Stimulated activated CD8-positive, alpha-beta memory T cell treated with anti-CD3 and anti-CD28 coated beads, Interleukin-7, amount 100 ng/mL, for 1 hour (primary cell): ENCODE measurements at regions not wholly inside any gene's neighbourhood (a gene's known extent, or its start where the extent isn't known, plus 50 kb on each side); places are given as distances from the start of the nearest gene placed in this dataset.

Experiments
- DNase-seq, 2 donors: peaks; one replicate each; pipeline ENCODE4 v3.0.0-alpha.2; 2020; ENCODE audit warnings: low read depth in 2 of 2

GRCh38 chr15:91723959-91724358, 129.5 kb upstream of the SLCO3A1 start:
- DNase-seq, result no peak

- no peak for DNase-seq
These were observed 119.8 kb upstream of the SLCO3A1 start for GRCh38 chr15:91733661-91734060.

GRCh38 chr15:91737151-91737818, 116.2 kb upstream of the SLCO3A1 start:
- no peak for DNase-seq

- DNase-seq, result no peak
These were observed 111.5 kb upstream of the SLCO3A1 start for GRCh38 chr15:91741986-91742385.

- no peak for DNase-seq
These were observed 101.9 kb upstream of the SLCO3A1 start for GRCh38 chr15:91751611-91752010.

DNA sequence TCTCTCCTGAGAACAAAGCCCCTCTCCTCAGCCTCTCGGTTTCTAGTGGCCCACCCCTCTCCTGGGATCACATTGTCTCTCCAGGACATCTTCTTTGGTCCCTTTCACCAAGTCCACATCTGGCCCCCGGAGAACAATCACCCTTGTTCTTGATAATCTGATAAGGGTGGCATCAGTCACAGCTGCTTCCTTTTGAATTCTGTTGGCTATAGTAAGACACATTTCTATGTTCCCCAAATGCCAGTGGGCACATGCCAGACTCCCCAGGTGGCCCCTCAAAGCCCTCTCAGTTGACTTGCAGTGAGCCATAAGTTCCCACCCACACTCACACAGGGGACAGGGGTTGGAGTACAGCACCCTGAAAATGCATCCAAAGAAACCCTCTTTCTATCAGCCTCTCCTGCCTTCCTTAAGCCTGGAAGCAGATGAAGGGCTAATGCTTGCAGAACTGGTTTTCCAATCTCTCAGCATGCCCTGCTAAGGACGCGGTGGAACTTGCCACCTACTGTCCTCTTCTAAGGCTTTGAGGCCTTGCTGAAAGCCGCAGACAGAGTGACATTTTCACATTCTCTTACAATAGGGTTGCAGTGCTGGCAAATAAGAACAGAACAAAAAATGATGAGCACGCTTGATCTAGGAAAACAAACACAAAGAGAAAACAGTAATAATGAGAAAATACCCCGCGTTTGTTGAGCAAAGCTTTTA, 101.3 kb upstream of the SLCO3A1 start:
- no peak for DNase-seq

DNA sequence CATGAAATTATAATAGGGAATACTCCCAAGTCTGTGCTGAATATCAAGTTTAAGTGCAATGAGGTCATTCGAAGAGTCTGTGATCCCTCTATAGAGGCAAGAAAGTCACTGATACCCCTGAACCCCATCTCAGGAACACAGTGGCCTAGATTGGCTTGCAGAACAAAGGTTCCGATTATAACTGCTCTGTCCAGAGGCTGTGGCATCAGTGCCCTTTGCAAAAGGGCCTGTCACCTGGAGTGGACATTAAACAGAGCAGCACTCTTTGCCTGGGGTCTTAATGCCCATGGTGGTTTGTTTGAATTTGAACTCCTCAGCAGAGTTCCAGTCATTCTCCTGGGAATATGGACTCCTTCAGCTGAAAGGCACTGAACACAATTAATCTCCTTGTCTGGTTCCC, 93.9 kb upstream of the SLCO3A1 start:
- DNase-seq, result no peak

DNA sequence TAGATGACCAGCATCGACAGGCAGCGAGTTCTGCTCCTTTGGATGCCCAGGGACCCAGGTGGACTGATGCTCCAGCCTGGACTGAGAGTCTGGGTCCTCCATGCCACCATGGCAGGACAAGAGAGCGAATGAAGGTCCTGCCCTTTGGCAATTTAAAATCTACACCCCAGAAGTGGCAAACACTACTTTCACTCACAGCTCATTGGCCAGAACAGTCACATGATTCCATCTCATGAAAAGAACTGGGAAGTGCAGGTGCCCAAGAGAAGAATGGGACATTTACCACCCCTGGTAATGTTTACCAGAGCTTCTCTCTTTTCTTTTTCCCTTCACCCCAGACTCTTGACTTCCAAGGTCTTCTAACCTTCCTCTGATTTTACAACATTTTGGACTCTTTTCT, 87.8 kb upstream of the SLCO3A1 start:
- DNase-seq, result no peak

- no peak for DNase-seq
These were observed 84.0 kb upstream of the SLCO3A1 start for GRCh38 chr15:91769476-91769875.

- DNase-seq, result no peak
These were observed 83.6 kb upstream of the SLCO3A1 start for GRCh38 chr15:91769894-91770293.

GRCh38 chr15:91776104-91776503, 77.4 kb upstream of the SLCO3A1 start:
- DNase-seq, result no peak

- DNase-seq, result no peak
These were observed 73.5 kb upstream of the SLCO3A1 start for GRCh38 chr15:91779960-91780359.

DNA sequence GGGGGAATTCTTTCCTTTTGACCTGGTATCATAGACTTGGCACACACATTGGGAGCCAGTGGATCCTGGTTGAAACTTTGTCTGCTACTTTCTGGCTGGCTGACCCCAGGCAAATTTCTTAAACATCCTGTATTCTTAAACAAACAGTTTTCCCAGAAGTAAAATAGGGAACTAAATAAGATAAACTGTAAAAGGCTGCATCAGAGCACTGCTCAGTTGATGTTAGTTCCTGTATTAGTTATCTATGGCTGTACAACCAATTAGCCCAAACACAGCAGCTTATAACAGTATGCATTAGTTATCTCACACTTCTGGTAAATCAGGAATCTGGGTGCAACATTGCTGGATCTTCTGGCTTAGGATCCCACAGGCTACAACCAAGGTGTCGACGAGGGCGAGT, 73.1 kb upstream of the SLCO3A1 start:
- DNase-seq, result no peak

- DNase-seq, result no peak
These were observed 71.3 kb upstream of the SLCO3A1 start for GRCh38 chr15:91782221-91782620.

DNA sequence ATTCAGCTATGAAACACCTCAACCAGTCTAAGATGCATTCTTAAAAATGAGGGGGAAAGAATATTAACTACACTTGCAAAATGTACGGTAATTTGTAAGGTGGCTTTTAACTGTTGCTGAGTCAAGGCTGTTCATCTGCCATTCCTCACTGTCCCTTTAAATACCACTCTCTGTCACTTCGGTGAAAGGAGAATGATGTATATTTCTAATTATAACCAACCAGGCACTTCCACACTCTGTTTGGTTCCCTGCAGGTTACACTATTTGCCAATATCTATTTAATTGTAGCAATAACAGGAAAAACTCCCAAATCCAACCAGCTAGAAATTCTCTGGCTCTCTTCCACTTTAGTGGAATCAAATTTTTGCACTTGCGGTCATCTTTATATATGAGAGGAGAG, 70.5 kb upstream of the SLCO3A1 start:
- DNase-seq, result no peak

DNA sequence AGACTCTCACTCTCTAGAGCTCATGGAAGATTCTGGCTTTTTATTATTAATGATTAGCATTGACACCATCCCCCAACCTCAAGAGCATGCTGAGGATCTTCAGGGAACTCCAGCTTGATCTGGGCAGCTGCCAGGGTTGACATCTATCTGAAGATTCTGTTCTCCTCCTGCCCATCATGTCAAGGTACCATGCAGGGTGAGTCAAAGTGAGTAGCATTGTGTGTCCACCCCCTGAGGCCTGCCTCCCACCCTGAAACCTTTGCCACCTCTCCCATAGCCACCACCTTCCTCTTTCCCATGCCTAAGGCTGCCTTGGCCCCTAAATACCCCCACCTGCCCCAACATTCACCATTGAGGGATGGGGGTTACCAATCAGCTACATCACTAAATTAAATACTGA, 70.1 kb upstream of the SLCO3A1 start:
- DNase-seq, result no peak

DNA sequence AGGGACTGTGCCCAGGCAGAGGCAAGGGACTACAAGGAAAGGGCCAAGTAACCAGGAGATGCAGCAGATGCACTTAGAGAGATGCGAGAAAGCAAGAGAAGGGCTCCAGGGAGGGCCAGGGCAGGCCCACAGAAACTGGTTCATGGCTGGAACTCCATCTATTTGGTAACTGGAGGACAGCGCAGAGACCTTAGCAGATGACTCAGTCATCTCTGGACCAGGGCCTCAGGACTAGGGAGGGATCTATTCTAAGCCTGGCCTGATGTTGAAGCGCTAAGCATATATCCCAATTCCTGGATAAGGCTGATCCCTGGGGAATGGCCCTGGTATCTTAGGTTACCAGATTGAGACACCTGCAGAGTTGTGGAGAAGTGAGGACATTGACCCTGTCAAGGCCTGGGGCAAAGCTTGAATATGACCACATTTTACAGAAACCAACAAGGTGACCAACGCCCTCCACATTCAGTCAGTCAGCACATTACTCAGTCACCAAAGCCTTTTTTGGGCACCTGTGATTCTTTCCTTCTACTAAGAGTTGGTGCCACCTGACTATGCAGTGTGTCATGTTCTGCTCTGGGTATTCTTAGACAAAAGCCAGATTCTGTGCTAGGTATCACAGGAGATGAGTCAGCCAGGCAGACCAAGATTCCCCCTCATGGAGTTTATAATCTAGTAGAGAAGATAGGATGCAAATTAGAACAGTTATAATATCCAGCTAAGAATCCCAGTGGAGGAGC, 68.4 kb upstream of the SLCO3A1 start:
- no peak for DNase-seq

DNA sequence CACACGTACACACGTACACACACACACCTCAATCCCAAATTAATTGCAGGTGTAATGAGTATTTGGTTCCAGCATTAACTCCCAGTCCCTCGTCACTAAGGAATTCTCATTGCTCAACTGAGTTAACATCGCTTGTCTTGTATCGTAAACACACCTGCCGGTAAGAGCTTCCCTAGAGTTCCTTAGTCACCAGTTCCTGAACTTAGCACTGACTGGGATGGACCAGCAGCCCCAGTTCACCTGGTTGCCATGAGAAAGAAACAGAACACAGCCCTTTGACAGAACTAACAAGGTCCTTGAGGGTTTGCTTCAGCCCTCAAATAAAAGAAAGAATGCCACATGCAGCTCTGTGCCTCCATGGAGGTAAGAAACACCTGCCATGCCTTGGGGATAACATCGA, 66.3 kb upstream of the SLCO3A1 start:
- DNase-seq, result no peak

DNA sequence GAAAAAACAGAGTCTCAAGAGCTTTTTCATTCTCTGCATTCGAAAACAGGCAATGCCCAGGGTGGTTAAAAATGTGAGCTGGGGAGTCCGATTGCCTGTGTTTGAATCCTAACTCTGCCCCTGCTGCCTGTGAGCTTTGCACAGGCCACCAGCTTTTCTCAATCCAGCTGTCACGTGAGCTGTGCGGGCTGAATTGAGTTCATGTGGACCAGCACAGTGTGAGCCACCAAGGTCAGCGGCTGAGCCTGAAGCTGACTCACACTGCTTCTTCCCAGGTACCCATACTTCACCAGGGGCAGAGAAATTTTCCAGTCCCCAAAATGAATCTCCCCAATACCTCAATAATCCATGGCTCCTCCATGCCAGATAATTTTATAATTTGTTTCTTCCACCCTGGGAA, 64.4 kb upstream of the SLCO3A1 start:
- no peak for DNase-seq

GRCh38 chr15:91790836-91791235, 62.7 kb upstream of the SLCO3A1 start:
- no peak for DNase-seq

- DNase-seq, result no peak
These were observed 59.7 kb upstream of the SLCO3A1 start for GRCh38 chr15:91793771-91794170.

GRCh38 chr15:91795235-91795634, 58.3 kb upstream of the SLCO3A1 start:
- no peak for DNase-seq
